Mesenchymal stem cell (in vitro differentiated cells and primary cell): ENCODE measurements at regions not wholly inside any gene's neighbourhood (a gene's known extent, or its start where the extent isn't known, plus 50 kb on each side); places are given as distances from the start of the nearest gene placed in this dataset.

ENCODE experiments used
- DNase-seq: peaks from one replicate; pipeline ENCODE4 v3.0.0-alpha.2; 2013
- H2AFZ ChIP-seq: one replicate; pipeline ENCODE4 v1.6.1; 2013; ENCODE audit warnings: low read depth, mild to moderate bottlenecking, control low read depth, inconsistent platforms, low read length, moderate library complexity
- H2AK5ac ChIP-seq: 2 replicates; pipeline ENCODE4 v1.6.1; 2013; ENCODE audit warnings: low read length, moderate library complexity, mild to moderate bottlenecking, inconsistent platforms; ENCODE audit not compliant: severe bottlenecking
- H2BK120ac ChIP-seq: one replicate; pipeline ENCODE4 v1.6.1; 2013; ENCODE audit warnings: low read depth, mild to moderate bottlenecking, inconsistent platforms, low read length, moderate library complexity
- H2BK12ac ChIP-seq, 2 experiments: one replicate each; pipeline ENCODE4 v1.6.1; 2013; ENCODE audit warnings: inconsistent platforms in 2 of 2, low read length in 2 of 2, mild to moderate bottlenecking in 2 of 2, moderate library complexity in 2 of 2, control low read depth in 1 of 2
- H2BK15ac ChIP-seq: one replicate; pipeline ENCODE4 v1.6.1; 2013; ENCODE audit warnings: mild to moderate bottlenecking, low read depth, inconsistent platforms; ENCODE audit not compliant: poor library complexity, severe bottlenecking
- H2BK5ac ChIP-seq: 2 replicates; pipeline ENCODE4 v1.6.1; 2013; ENCODE audit warnings: low read depth, mild to moderate bottlenecking, low read length, control low read depth, inconsistent platforms; ENCODE audit not compliant: poor library complexity, severe bottlenecking
- H3K14ac ChIP-seq, 2 experiments: one replicate each; pipeline ENCODE4 v1.6.1; 2013; ENCODE audit warnings: inconsistent platforms in 2 of 2, low read length in 2 of 2, control low read depth in 1 of 2, mild to moderate bottlenecking in 1 of 2, moderate library complexity in 1 of 2
- H3K18ac ChIP-seq, 2 experiments: one replicate each; pipeline ENCODE4 v1.6.1; 2013; ENCODE audit warnings: inconsistent platforms in 2 of 2, low read length in 2 of 2, control low read depth in 1 of 2, low read depth in 1 of 2, mild to moderate bottlenecking in 1 of 2
- H3K23ac ChIP-seq, 2 experiments: one replicate each; pipeline ENCODE4 v1.6.1; 2013; ENCODE audit warnings: inconsistent platforms in 2 of 2, low read length in 2 of 2, mild to moderate bottlenecking in 2 of 2, moderate library complexity in 2 of 2, control low read depth in 1 of 2
- H3K27ac ChIP-seq: 2 replicates; pipeline ENCODE4 v1.5.1; 2013; ENCODE audit warnings: mild to moderate bottlenecking, moderate library complexity, low read length, control low read depth, inconsistent platforms; ENCODE audit not compliant: poor library complexity, severe bottlenecking
- H3K27me3 ChIP-seq, 2 experiments: 2 replicates each; pipeline versions ENCODE4 v1.6.1 to v1.7.0; 2013; ENCODE audit warnings: low read length in 2 of 2, mild to moderate bottlenecking in 2 of 2, moderate library complexity in 2 of 2, control low read depth in 1 of 2, inconsistent platforms in 1 of 2; ENCODE audit not compliant: control insufficient read depth in 1 of 2, insufficient read depth in 1 of 2
- H3K36me3 ChIP-seq, 2 experiments: 2 replicates each; pipeline versions ENCODE4 v1.6.1 to v1.7.0; 2013; ENCODE audit warnings: low read length in 2 of 2, control low read depth in 1 of 2, inconsistent platforms in 1 of 2, low read depth in 1 of 2, mild to moderate bottlenecking in 1 of 2; ENCODE audit not compliant: insufficient read depth in 2 of 2, control insufficient read depth in 1 of 2
- H3K4ac ChIP-seq, 2 experiments: one replicate each; pipeline ENCODE4 v1.6.1; 2013; ENCODE audit warnings: inconsistent platforms in 2 of 2, low read length in 2 of 2, mild to moderate bottlenecking in 2 of 2, moderate library complexity in 2 of 2, control low read depth in 1 of 2, low read depth in 1 of 2
- H3K4me1 ChIP-seq: 2 replicates; pipeline ENCODE4 v1.6.1; 2013; ENCODE audit warnings: low read depth, low read length, control low read depth; ENCODE audit not compliant: control insufficient read depth, insufficient read depth
- H3K4me2 ChIP-seq: 2 replicates; pipeline ENCODE4 v1.6.1; 2013; ENCODE audit warnings: low read length, mild to moderate bottlenecking, inconsistent platforms; ENCODE audit not compliant: poor library complexity, severe bottlenecking
- H3K4me3 ChIP-seq, 2 experiments: 2 replicates each; pipeline versions ENCODE4 v1.5.1 to v1.7.0; 2013; ENCODE audit warnings: low read length in 2 of 2, mild to moderate bottlenecking in 2 of 2, control low read depth in 1 of 2, low read depth in 1 of 2; ENCODE audit not compliant: insufficient read depth in 1 of 2
- H3K79me1 ChIP-seq: replicated peaks from 2 replicates; pipeline ENCODE4 v1.6.1; 2013; ENCODE audit warnings: mild to moderate bottlenecking, control low read depth, low read length, inconsistent platforms; ENCODE audit not compliant: poor library complexity, severe bottlenecking
- H3K9ac ChIP-seq: 2 replicates; pipeline ENCODE4 v1.7.0; 2013; ENCODE audit warnings: mild to moderate bottlenecking, low read length, moderate library complexity
- H3K9me3 ChIP-seq: 2 replicates; pipeline ENCODE4 v1.7.0; 2013; ENCODE audit warnings: mild to moderate bottlenecking, low read length; ENCODE audit not compliant: control insufficient read depth
- H4K8ac ChIP-seq: one replicate; pipeline ENCODE4 v1.6.1; 2013; ENCODE audit warnings: inconsistent platforms, mild to moderate bottlenecking, low read length, moderate library complexity
- H4K91ac ChIP-seq: one replicate; pipeline ENCODE4 v1.6.1; 2013; ENCODE audit warnings: mild to moderate bottlenecking, low read length, inconsistent platforms
- WGBS: methylation state at CpG from one replicate; pipeline ENCODE4 v1.1.7; 2013; ENCODE audit warnings: mixed read lengths; 5-methylcytosine and 5-hydroxymethylcytosine counted together

GRCh38 chr2:143835481-143835880, 684.4 kb downstream of the ZEB2 start:
- WGBS: no CpG with 5 or more reads among the region's 2 CpGs
- Histone ChIP-seq H2BK5ac (no peak overlapping the region), H3K4me2 (no peak overlapping the region)

GRCh38 chr2:143833015-143833660, 686.8 kb downstream of the ZEB2 start:
- Histone ChIP-seq H3K14ac (no peak overlapping the region), H3K4me3 (no peak overlapping the region), H3K4me2 (no peak overlapping the region), H3K79me1 (no peaks in the 10 kb centered on the region), H3K9ac (no peak overlapping the region), H2BK15ac (no peak overlapping the region), H2BK120ac (no peak overlapping the region), H3K27me3 (no peaks in the 10 kb centered on the region), H3K18ac (no peak overlapping the region), H4K8ac (no peak overlapping the region), H3K4ac (no peak overlapping the region), H2BK5ac (no peak overlapping the region), H2AK5ac (no peak overlapping the region), H3K36me3 (no peaks in the 10 kb centered on the region), H2AFZ (no peak overlapping the region), H3K4me1 (no peaks in the 10 kb centered on the region), H4K91ac (no peak overlapping the region), H3K27ac (no peak overlapping the region), H3K23ac (no peak overlapping the region), H2BK12ac (no peak overlapping the region), H3K9me3 (no peaks in the 10 kb centered on the region)
- 91% methylated on average over 9 of the region's 10 CpGs for WGBS
- DNase-seq: no peak

More at GRCh38 chr2:143835481-143835880, 684.4 kb downstream of the ZEB2 start:
- no peak for DNase-seq
- Histone ChIP-seq H3K27me3 (no peaks in the 10 kb centered on the region), H2BK12ac (no peak overlapping the region), H4K8ac (no peak overlapping the region), H2BK15ac (no peak overlapping the region), H3K4me1 (no peaks in the 10 kb centered on the region), H4K91ac (no peak overlapping the region), H3K18ac (no peak overlapping the region), H3K36me3 (no peaks in the 10 kb centered on the region), H3K9ac (no peak overlapping the region), H3K23ac (no peak overlapping the region), H2AFZ (no peak overlapping the region), H2AK5ac (no peak overlapping the region), H3K9me3 (no peaks in the 10 kb centered on the region), H3K4me3 (no peak overlapping the region), H3K14ac (no peak overlapping the region), H3K27ac (no peak overlapping the region), H3K79me1 (no peaks in the 10 kb centered on the region), H3K4ac (no peak overlapping the region), H2BK120ac (no peak overlapping the region)

- Histone ChIP-seq H3K27ac (no peak overlapping the region), H3K9ac (no peak overlapping the region), H2AFZ (no peak overlapping the region)
Observed at GRCh38 chr2:143830476-143830875, 689.4 kb downstream of the ZEB2 start.

GRCh38 chr2:143828763-143829537, 691.0 kb downstream of the ZEB2 start:
- no peak overlapping the region for H2AK5ac ChIP-seq
- no peak overlapping the region for H4K8ac ChIP-seq
- no peaks in the 10 kb centered on the region for H3K4me1 ChIP-seq
- H2BK5ac ChIP-seq: no peak overlapping the region
- no peak overlapping the region for H2BK15ac ChIP-seq
- no peak overlapping the region for H3K18ac ChIP-seq
- H4K91ac ChIP-seq: no peak overlapping the region
- H3K4ac ChIP-seq: no peak overlapping the region
- WGBS: 72% methylated on average over 3 of the region's 3 CpGs
- no peak overlapping the region for H3K27ac ChIP-seq
- H2BK12ac ChIP-seq: no peak overlapping the region
- no peaks in the 10 kb centered on the region for H3K79me1 ChIP-seq
- H3K9me3 ChIP-seq: no peaks in the 10 kb centered on the region
- no peak overlapping the region for H2AFZ ChIP-seq
- no peak overlapping the region for H3K23ac ChIP-seq
- no peak overlapping the region for H3K14ac ChIP-seq
- no peak overlapping the region for H3K9ac ChIP-seq
- H3K36me3 ChIP-seq: no peaks in the 10 kb centered on the region
- no peak overlapping the region for H2BK120ac ChIP-seq
- DNase-seq: no peak
- no peak overlapping the region for H3K4me2 ChIP-seq
- no peaks in the 10 kb centered on the region for H3K27me3 ChIP-seq
- no peak overlapping the region for H3K4me3 ChIP-seq

More at GRCh38 chr2:143830476-143830875, 689.4 kb downstream of the ZEB2 start:
- Histone ChIP-seq H3K14ac (no peak overlapping the region), H2BK5ac (no peak overlapping the region), H2BK15ac (no peak overlapping the region), H4K8ac (no peak overlapping the region), H2AK5ac (no peak overlapping the region), H3K4me3 (no peak overlapping the region), H3K4me1 (no peaks in the 10 kb centered on the region), H3K18ac (no peak overlapping the region), H3K23ac (no peak overlapping the region), H2BK12ac (no peak overlapping the region), H3K36me3 (no peaks in the 10 kb centered on the region), H3K4ac (no peak overlapping the region), H3K79me1 (no peaks in the 10 kb centered on the region), H4K91ac (no peak overlapping the region), H3K27me3 (no peaks in the 10 kb centered on the region), H2BK120ac (no peak overlapping the region), H3K9me3 (no peaks in the 10 kb centered on the region), H3K4me2 (no peak overlapping the region)
- DNase-seq: no peak
